ENCODE measurements at regions not wholly inside any gene's neighbourhood (a gene's known extent, or its start where the extent isn't known, plus 50 kb on each side); places are given as distances from the start of the nearest gene placed in this dataset.

GRCh38 chr4:54390670-54391069 lies 161.6 kb downstream of the PDGFRA start:
- TF ChIP-seq CTCF (conservative IDR thresholded peaks at IDR 0.05; ENCODE audit: low read depth, low read length) = no peak
- TF ChIP-seq MAZ (IDR thresholded peaks at IDR 0.05; ENCODE audit: borderline replicate concordance, low read depth, low read length) = no peak
- TF ChIP-seq MXI1 (IDR thresholded peaks at IDR 0.05; ENCODE audit: borderline replicate concordance, low read depth, low read length) = no peak
- no peak for TF ChIP-seq POLR2A (IDR thresholded peaks at IDR 0.05; ENCODE audit: low read depth, low read length)
- TF ChIP-seq BHLHE40 (IDR thresholded peaks at IDR 0.05; ENCODE audit: low read depth, low read length) = no peak
- TF ChIP-seq, protein P1, sequence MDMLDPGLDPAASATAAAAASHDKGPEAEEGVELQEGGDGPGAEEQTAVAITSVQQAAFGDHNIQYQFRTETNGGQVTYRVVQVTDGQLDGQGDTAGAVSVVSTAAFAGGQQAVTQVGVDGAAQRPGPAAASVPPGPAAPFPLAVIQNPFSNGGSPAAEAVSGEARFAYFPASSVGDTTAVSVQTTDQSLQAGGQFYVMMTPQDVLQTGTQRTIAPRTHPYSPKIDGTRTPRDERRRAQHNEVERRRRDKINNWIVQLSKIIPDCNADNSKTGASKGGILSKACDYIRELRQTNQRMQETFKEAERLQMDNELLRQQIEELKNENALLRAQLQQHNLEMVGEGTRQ (IDR thresholded peaks at IDR 0.05; ENCODE audit: low read depth, low read length) = no peak
- TF ChIP-seq SMC3 (IDR thresholded peaks at IDR 0.05; ENCODE audit: low read depth, low read length) = no peak
- no peak for TF ChIP-seq FOS (IDR thresholded peaks at IDR 0.05; ENCODE audit: low read depth, low read length)
- no peak for TF ChIP-seq RFX5 (IDR thresholded peaks at IDR 0.05; ENCODE audit: low read depth, low read length)
- TF ChIP-seq RCOR1 (IDR thresholded peaks at IDR 0.05; ENCODE audit: insufficient replicate concordance, low read length) = no peak
- TF ChIP-seq CEBPB (IDR thresholded peaks at IDR 0.05; ENCODE audit: low read depth, low read length) = no peak
- TF ChIP-seq ELK1 (IDR thresholded peaks at IDR 0.05; ENCODE audit: borderline replicate concordance, low read depth, low read length) = no peak
- TF ChIP-seq RAD21 (IDR thresholded peaks at IDR 0.05; ENCODE audit: low read length) = no peak

Measured in IMR-90 (cell line).